ENCODE measurements at regions not wholly inside any gene's neighbourhood (a gene's known extent, or its start where the extent isn't known, plus 50 kb on each side); places are given as distances from the start of the nearest gene placed in this dataset.

DNA sequence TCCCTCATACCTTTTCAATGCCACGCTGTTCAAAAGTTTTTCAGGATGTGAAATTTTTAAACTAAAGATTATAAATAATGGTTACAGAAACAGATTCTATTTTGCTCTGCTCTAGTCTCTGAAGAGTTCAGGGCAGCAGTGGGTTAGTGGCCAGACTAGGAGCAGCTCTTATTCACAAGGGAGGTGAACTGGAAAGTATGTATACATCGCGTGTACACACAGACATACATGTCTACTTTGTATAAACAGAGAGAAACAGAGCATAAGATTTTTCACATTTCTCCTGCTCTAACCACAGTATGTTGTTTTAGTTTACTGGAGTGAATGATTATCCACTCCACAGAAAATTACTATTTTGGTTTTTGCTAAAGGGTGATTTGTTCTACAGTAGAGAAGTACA is 74.4 kb upstream of the CRY1 start:
- Histone ChIP-seq H3K9ac (ENCODE audit: low read length) (no peak overlapping the region), H3K9me2 (ENCODE audit: low read depth, low read length) (no peaks in the 10 kb centered on the region), H3K4me1 (ENCODE audit: insufficient read depth, low read length, severe bottlenecking) (no peaks in the 10 kb centered on the region), H3K27ac (ENCODE audit: low read depth, low read length, poor library complexity, severe bottlenecking) (no peak overlapping the region), H3K79me2 (ENCODE audit: insufficient read depth, low read length) (no peaks in the 10 kb centered on the region), H3K9me3 (ENCODE audit: low read length) (no peaks in the 10 kb centered on the region), H2AFZ (ENCODE audit: low read length) (no peak overlapping the region), H3K4me3 (ENCODE audit: low read depth, low read length, poor library complexity, severe bottlenecking) (no peak overlapping the region), H3K27me3 (ENCODE audit: insufficient read depth, low read length) (no peaks in the 10 kb centered on the region), H3F3A (ENCODE audit: insufficient read depth, low read length) (no peaks in the 10 kb centered on the region), H4K20me1 (ENCODE audit: insufficient read depth, low read length) (no peaks in the 10 kb centered on the region), H3K4me2 (ENCODE audit: low read length) (no peak overlapping the region), H3K36me3 (ENCODE audit: insufficient read depth, low read length) (no peaks in the 10 kb centered on the region)
- TF ChIP-seq, protein P1, sequence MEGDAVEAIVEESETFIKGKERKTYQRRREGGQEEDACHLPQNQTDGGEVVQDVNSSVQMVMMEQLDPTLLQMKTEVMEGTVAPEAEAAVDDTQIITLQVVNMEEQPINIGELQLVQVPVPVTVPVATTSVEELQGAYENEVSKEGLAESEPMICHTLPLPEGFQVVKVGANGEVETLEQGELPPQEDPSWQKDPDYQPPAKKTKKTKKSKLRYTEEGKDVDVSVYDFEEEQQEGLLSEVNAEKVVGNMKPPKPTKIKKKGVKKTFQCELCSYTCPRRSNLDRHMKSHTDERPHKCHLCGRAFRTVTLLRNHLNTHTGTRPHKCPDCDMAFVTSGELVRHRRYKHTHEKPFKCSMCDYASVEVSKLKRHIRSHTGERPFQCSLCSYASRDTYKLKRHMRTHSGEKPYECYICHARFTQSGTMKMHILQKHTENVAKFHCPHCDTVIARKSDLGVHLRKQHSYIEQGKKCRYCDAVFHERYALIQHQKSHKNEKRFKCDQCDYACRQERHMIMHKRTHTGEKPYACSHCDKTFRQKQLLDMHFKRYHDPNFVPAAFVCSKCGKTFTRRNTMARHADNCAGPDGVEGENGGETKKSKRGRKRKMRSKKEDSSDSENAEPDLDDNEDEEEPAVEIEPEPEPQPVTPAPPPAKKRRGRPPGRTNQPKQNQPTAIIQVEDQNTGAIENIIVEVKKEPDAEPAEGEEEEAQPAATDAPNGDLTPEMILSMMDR (IDR thresholded peaks at IDR 0.05; ENCODE audit: low read length) = no peak
- no peak for TF ChIP-seq EZH2 (IDR thresholded peaks at IDR 0.05; ENCODE audit: borderline replicate concordance, low read length)

DNA sequence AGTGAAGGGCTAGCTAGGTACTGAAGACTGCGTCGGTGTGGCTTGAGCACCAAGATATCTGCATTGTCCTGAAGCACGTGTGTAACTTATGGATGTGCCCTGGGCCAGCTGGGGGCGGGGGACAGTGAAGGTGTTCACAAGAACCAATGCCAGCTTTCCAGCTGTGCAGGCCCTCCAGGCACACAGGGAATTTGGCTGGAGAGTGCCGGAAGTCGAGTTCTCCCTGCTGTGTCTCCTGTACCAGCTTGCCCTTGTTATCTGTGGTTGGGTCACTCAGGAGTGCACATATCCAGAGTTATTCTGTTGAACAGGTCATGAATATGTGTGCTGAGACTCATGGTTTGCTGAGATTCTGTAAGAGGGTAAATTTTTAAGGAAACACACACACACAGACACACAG is 75.9 kb upstream of the CRY1 start:
- H3K27me3 ChIP-seq (ENCODE audit: insufficient read depth, low read length) = no peaks in the 10 kb centered on the region
- no peaks in the 10 kb centered on the region for H3F3A ChIP-seq (ENCODE audit: insufficient read depth, low read length)
- no peaks in the 10 kb centered on the region for H3K9me3 ChIP-seq (ENCODE audit: low read length)
- H3K36me3 ChIP-seq (ENCODE audit: insufficient read depth, low read length) = no peaks in the 10 kb centered on the region
- H3K9me2 ChIP-seq (ENCODE audit: low read depth, low read length) = no peaks in the 10 kb centered on the region
- no peaks in the 10 kb centered on the region for H3K4me1 ChIP-seq (ENCODE audit: insufficient read depth, low read length, severe bottlenecking)
- TF ChIP-seq, protein P1 (IDR thresholded peaks at IDR 0.05; ENCODE audit: low read length) = no peak
- no peak for TF ChIP-seq EZH2 (IDR thresholded peaks at IDR 0.05; ENCODE audit: borderline replicate concordance, low read length)
- H4K20me1 ChIP-seq (ENCODE audit: insufficient read depth, low read length) = no peaks in the 10 kb centered on the region
- no peak overlapping the region for H3K4me2 ChIP-seq (ENCODE audit: low read length)
- no peak overlapping the region for H3K4me3 ChIP-seq (ENCODE audit: low read depth, low read length, poor library complexity, severe bottlenecking)
- H3K9ac ChIP-seq (ENCODE audit: low read length) = no peak overlapping the region
- no peak overlapping the region for H2AFZ ChIP-seq (ENCODE audit: low read length)
- H3K79me2 ChIP-seq (ENCODE audit: insufficient read depth, low read length) = no peaks in the 10 kb centered on the region
- no peak overlapping the region for H3K27ac ChIP-seq (ENCODE audit: low read depth, low read length, poor library complexity, severe bottlenecking)

DNA sequence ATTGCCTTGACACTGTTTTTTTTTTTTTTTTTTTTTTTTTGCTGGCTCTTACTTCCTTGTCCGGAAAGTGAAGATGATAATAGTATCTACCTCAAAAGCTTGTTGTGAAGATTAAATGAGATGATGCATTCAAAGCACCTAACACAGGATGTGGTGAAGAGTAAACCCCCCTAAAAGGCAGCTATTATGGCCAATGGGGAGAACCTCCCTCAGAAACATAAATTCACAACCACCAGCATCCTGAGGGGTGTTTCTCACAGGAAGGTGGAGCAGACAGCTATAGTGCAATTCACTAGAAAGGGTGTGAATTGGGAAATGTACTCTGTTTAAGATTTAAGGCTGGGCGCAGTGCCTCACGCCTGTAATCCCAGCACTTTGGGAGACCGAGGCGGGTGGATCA is 85.4 kb upstream of the CRY1 start:
- TF ChIP-seq, protein P1 (IDR thresholded peaks at IDR 0.05; ENCODE audit: low read length) = no peak
- no peak for TF ChIP-seq EZH2 (IDR thresholded peaks at IDR 0.05; ENCODE audit: borderline replicate concordance, low read length)
- no peaks in the 10 kb centered on the region for H3K4me1 ChIP-seq (ENCODE audit: insufficient read depth, low read length, severe bottlenecking)
- H3K36me3 ChIP-seq (ENCODE audit: insufficient read depth, low read length) = no peaks in the 10 kb centered on the region
- no peaks in the 10 kb centered on the region for H3F3A ChIP-seq (ENCODE audit: insufficient read depth, low read length)
- no peak overlapping the region for H3K4me2 ChIP-seq (ENCODE audit: low read length)
- no peak overlapping the region for H3K9ac ChIP-seq (ENCODE audit: low read length)
- H3K9me3 ChIP-seq (ENCODE audit: low read length) = no peaks in the 10 kb centered on the region
- H3K27me3 ChIP-seq (ENCODE audit: insufficient read depth, low read length) = no peaks in the 10 kb centered on the region
- no peak overlapping the region for H2AFZ ChIP-seq (ENCODE audit: low read length)
- no peak overlapping the region for H3K4me3 ChIP-seq (ENCODE audit: low read depth, low read length, poor library complexity, severe bottlenecking)
- H3K9me2 ChIP-seq (ENCODE audit: low read depth, low read length) = no peaks in the 10 kb centered on the region
- H3K27ac ChIP-seq (ENCODE audit: low read depth, low read length, poor library complexity, severe bottlenecking) = no peak overlapping the region
- no peaks in the 10 kb centered on the region for H4K20me1 ChIP-seq (ENCODE audit: insufficient read depth, low read length)
- H3K79me2 ChIP-seq (ENCODE audit: insufficient read depth, low read length) = no peaks in the 10 kb centered on the region

All from OCI-LY1 (cell line).